GM12872 (cell line): ENCODE measurements at regions not wholly inside any gene's neighbourhood (a gene's known extent, or its start where the extent isn't known, plus 50 kb on each side); places are given as distances from the start of the nearest gene placed in this dataset.

ENCODE experiments used
- CTCF ChIP-seq: IDR thresholded peaks from 3 replicates; pipeline ENCODE4 v1.5.1; 2011; ENCODE audit warnings: low read depth, mild to moderate bottlenecking, low read length, moderate library complexity; ENCODE audit not compliant: insufficient read depth

- TF ChIP-seq CTCF: no peak
Observed at GRCh38 chr22:48670731-48671130, 1156.9 kb downstream of the BRD1 start.

GRCh38 chr22:48669986-48670716, 1157.5 kb downstream of the BRD1 start:
- TF ChIP-seq CTCF: no peak

DNA sequence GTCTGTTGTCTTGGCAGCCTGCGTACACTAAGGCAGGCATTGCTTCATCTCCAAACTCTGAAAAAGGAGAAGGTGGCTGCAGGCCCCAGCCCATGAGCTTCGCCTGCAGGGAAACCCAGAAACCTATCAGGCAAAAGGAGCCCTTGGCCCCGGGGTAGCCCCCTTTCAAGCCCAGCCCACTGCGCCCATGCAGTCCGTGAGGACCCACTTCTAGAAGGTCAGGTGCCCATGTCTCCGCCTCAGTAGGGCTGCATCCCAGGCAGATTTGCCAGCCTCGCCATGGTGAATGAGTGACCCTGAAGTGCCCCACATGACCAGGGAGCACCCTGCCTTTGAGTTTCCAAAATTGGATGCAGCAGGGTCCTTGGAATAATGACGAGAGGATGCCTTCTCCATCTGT, 1158.4 kb downstream of the BRD1 start:
- TF ChIP-seq CTCF: no peak

DNA sequence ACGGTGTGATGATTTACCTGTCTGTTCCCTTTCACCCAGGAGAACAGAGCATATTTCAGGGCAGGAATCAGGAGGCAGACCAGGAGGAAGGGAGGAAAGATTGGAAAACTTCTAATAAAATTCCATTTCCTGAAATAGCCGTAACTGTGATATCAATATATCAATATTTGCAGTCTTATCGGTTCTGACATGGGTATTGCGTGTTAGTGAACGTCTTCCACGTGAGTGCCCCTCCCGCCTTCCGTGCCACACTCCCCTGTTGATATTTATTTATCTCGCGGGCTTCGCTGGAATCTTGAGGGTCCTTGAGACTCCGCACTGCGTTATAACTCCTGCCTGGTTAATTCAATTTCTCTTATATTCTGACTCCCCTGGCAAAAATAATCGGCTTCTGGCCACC, 1160.4 kb downstream of the BRD1 start:
- TF ChIP-seq CTCF: no peak

DNA sequence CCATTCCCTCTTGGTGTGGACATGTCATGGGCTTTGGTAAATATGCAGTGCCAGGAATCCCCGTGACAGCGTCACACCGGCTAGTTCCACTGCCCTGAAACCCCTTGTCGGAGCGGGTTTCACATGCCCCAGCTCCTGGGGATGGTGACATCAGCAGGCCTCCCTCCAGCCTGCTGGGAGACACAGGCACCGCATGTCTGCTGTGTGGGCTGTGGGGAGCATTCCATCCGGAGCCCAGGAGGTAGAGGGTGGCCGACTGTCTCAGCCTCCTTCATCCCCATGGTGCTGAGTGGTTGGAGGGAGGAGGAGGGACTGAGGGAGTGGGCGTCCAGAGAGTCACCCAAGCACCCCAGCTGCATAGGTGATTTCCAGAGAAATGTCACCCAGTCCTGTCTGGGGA, 1161.1 kb downstream of the BRD1 start:
- no peak for TF ChIP-seq CTCF

GRCh38 chr22:48665311-48665995, 1162.2 kb downstream of the BRD1 start:
- no peak for TF ChIP-seq CTCF

- TF ChIP-seq CTCF: no peak
Observed at GRCh38 chr22:48664586-48664985, 1163.1 kb downstream of the BRD1 start.
